IPS DF 6.9 (cell line): ENCODE measurements at regions not wholly inside any gene's neighbourhood (a gene's known extent, or its start where the extent isn't known, plus 50 kb on each side); places are given as distances from the start of the nearest gene placed in this dataset.
"Not testable (repeated sequence)": the region's sequence is repeated elsewhere in the genome, so short reads cannot be mapped to it uniquely, and the experiment has no call there.

Experiments
- DNase-seq: peaks from one replicate; pipeline ENCODE4 v3.0.0-alpha.2; 2013; ENCODE audit warnings: low read depth, low spot score
- H3K27ac ChIP-seq: one replicate; pipeline ENCODE4 v1.5.1; 2013; ENCODE audit warnings: low read length, control low read depth
- H3K27me3 ChIP-seq: 2 replicates; pipeline ENCODE4 v1.6.1; 2013; ENCODE audit warnings: mild to moderate bottlenecking, low read length; ENCODE audit not compliant: control insufficient read depth, insufficient read depth
- H3K36me3 ChIP-seq: 2 replicates; pipeline ENCODE4 v1.6.1; 2013; ENCODE audit warnings: low read length; ENCODE audit not compliant: control insufficient read depth, insufficient read depth
- H3K4me1 ChIP-seq: 2 replicates; pipeline ENCODE4 v1.6.1; 2013; ENCODE audit warnings: low read length; ENCODE audit not compliant: control insufficient read depth, insufficient read depth
- H3K4me3 ChIP-seq: 2 replicates; pipeline ENCODE4 v1.5.1; 2013; ENCODE audit warnings: mild to moderate bottlenecking, low read length
- H3K9me3 ChIP-seq: 2 replicates; pipeline ENCODE4 v1.6.1; 2013; ENCODE audit warnings: low read length, inconsistent platforms; ENCODE audit not compliant: control insufficient read depth, insufficient read depth
- WGBS: extraction: QIAGEN DNeasy Blood & Tissue Kit; methylation state at CpG from one replicate; pipeline ENCODE4 v1.1.7; 2013; ENCODE audit warnings: mixed read lengths, missing lambda C conversion rate; ENCODE audit not compliant: insufficient read length, insufficient coverage; 5-methylcytosine and 5-hydroxymethylcytosine counted together

- no peaks in the 10 kb centered on the region for H3K9me3 ChIP-seq
- no peaks in the 10 kb centered on the region for H3K36me3 ChIP-seq
- H3K27ac ChIP-seq, result no peak overlapping the region
- no peaks in the 10 kb centered on the region for H3K4me1 ChIP-seq
- DNase-seq, result no peak
- no CpG with 5 or more reads among the region's 4 CpGs for WGBS
- no peak overlapping the region for H3K4me3 ChIP-seq
- H3K27me3 ChIP-seq, result peaks cover 5% of the 10 kb centered on the region; the same call in 1 of the 2 replicates
Observed at GRCh38 chr6:27736686-27737085, 175.5 kb downstream of the OR2B2 start.

- Histone ChIP-seq H3K36me3 (no peaks in the 10 kb centered on the region), H3K27ac (no peak overlapping the region), H3K9me3 (no peaks in the 10 kb centered on the region), H3K27me3 (no peaks in the 10 kb centered on the region), H3K4me1 (no peaks in the 10 kb centered on the region), H3K4me3 (no peak overlapping the region)
- no peak for DNase-seq
- WGBS, result no CpG with 5 or more reads among the region's 16 CpGs
Observed at GRCh38 chr6:27728442-27728841, 183.8 kb downstream of the OR2B2 start.

- H3K36me3 ChIP-seq, result no peaks in the 10 kb centered on the region
- no peaks in the 10 kb centered on the region for H3K27me3 ChIP-seq
- no peaks in the 10 kb centered on the region for H3K4me1 ChIP-seq
- no peak overlapping the region for H3K27ac ChIP-seq
- no peak overlapping the region for H3K4me3 ChIP-seq
- no peaks in the 10 kb centered on the region for H3K9me3 ChIP-seq
- no peak for DNase-seq
- WGBS, result no CpG with 5 or more reads among the region's 10 CpGs
Observed at GRCh38 chr6:27726619-27727023, 185.6 kb downstream of the OR2B2 start.

- H3K4me1 ChIP-seq, result no peaks in the 10 kb centered on the region
- H3K4me3 ChIP-seq, result peak overlapping the region; percentile 47; the same call in 1 of the 2 replicates
- H3K9me3 ChIP-seq, result no peaks in the 10 kb centered on the region
- no CpG with 5 or more reads among the region's 19 CpGs for WGBS
- no peak overlapping the region for H3K27ac ChIP-seq
- H3K36me3 ChIP-seq, result no peaks in the 10 kb centered on the region
- peak; percentile 75 for DNase-seq
- no peaks in the 10 kb centered on the region for H3K27me3 ChIP-seq
Observed at GRCh38 chr6:27720607-27721580, 191.3 kb downstream of the OR2B2 start.

GRCh38 chr6:27719039-27719438 lies 193.2 kb downstream of the OR2B2 start:
- H3K4me3 ChIP-seq, H3K27ac ChIP-seq, DNase-seq, H3K4me1 ChIP-seq, H3K27me3 ChIP-seq, H3K9me3 ChIP-seq, H3K36me3 ChIP-seq: not testable (repeated sequence)
- no CpG with 5 or more reads among the region's 8 CpGs for WGBS

- Histone ChIP-seq H3K36me3 (peaks cover 3% of the 10 kb centered on the region; the same call in 1 of the 2 replicates), H3K27me3 (no peaks in the 10 kb centered on the region), H3K4me3 (no peak overlapping the region), H3K9me3 (no peaks in the 10 kb centered on the region), H3K4me1 (no peaks in the 10 kb centered on the region), H3K27ac (no peak overlapping the region)
- no CpG with 5 or more reads among the region's 3 CpGs for WGBS
- no peak for DNase-seq
Observed at GRCh38 chr6:27706431-27706830, 205.8 kb downstream of the OR2B2 start.

GRCh38 chr6:27700337-27700736 lies 211.9 kb downstream of the OR2B2 start:
- Histone ChIP-seq H3K4me1 (no peaks in the 10 kb centered on the region), H3K9me3 (no peaks in the 10 kb centered on the region), H3K36me3 (peaks cover 3% of the 10 kb centered on the region; the same call in 1 of the 2 replicates), H3K27ac (no peak overlapping the region), H3K4me3 (no peak overlapping the region), H3K27me3 (no peaks in the 10 kb centered on the region)
- no peak for DNase-seq
- no CpG with 5 or more reads among the region's 6 CpGs for WGBS

- Histone ChIP-seq H3K4me3 (peak overlapping the region; percentile 68; the same call in 1 of the 2 replicates), H3K4me1 (no peaks in the 10 kb centered on the region), H3K27me3 (no peaks in the 10 kb centered on the region), H3K9me3 (no peaks in the 10 kb centered on the region), H3K27ac (no peak overlapping the region), H3K36me3 (no peaks in the 10 kb centered on the region)
- no CpG with 5 or more reads among the region's 7 CpGs for WGBS
- no peak for DNase-seq
Observed at GRCh38 chr6:27694547-27694874, 217.7 kb downstream of the OR2B2 start.

GRCh38 chr6:27693766-27694546 lies 218.2 kb downstream of the OR2B2 start:
- Histone ChIP-seq H3K4me3 (peak overlapping the region; percentile 68; the same call in 1 of the 2 replicates), H3K27ac (no peak overlapping the region), H3K4me1 (no peaks in the 10 kb centered on the region), H3K9me3 (no peaks in the 10 kb centered on the region), H3K27me3 (no peaks in the 10 kb centered on the region), H3K36me3 (no peaks in the 10 kb centered on the region)
- no CpG with 5 or more reads among the region's 34 CpGs for WGBS
- DNase-seq, result no peak

- not testable (repeated sequence) for H3K9me3 ChIP-seq, H3K27me3 ChIP-seq, H3K4me1 ChIP-seq, DNase-seq, H3K36me3 ChIP-seq, H3K27ac ChIP-seq, H3K4me3 ChIP-seq
- WGBS, result no CpG with 5 or more reads among the region's 10 CpGs
Observed at GRCh38 chr6:27692133-27692532, 219.2 kb upstream of the ZNF184 start.
